GM21528 (cell line): ENCODE measurements at regions not wholly inside any gene's neighbourhood (a gene's known extent, or its start where the extent isn't known, plus 50 kb on each side); places are given as distances from the start of the nearest gene placed in this dataset.

Source experiments
- ATAC-seq: cut with Tn5 transposase; IDR thresholded peaks from one replicate; pipeline ENCODE4 v1.9.1; 2021; ENCODE audit warnings: mild to moderate bottlenecking, moderate library complexity; ENCODE audit not compliant: unreplicated experiment, low FRiP score

DNA sequence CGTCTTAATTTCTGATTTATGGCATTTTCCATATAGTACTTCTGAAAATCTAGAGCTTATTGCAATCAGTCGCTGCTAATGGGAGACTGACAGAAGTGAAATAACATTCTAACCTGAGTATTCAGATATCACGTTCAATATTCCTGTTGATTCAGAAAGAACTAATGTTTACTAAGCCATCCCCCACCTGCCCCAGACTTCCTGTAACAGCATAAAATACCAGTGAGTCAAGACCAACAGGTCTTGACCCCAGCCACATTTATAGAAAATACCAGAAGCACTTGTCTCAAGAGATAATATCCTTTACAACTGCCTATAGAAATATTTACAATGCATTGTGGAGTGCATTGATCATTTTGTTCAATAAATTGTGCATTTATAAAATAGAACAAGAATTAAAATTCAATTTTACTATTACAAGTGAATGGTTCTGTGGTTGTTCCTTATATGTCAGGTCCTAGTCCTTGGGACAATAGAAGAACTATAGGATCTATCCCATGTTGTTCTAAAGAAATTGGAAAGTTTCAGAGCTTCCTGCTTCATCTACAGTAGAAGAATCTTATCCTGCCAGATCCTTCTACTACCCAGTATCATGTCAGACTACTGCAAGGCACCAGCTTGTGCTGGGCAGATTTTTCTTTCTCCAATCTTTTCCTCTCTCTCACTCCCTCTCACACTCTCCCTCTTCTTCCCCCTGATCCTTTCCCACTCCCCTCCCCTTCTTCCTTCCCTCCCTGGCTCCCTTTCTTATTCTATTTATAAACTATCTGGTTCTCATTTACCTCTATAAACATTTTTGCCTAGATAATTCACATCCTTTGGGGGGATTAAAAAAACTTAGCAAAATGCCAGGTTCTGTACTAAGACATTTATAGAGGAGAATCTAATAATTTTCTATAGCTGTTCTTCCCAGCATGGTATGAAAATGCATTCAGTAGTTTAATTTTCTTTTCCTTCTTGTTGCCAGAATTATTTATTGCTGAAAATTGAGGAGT is 629.9 kb downstream of the DIAPH3 start:
- ATAC-seq: no peak

- ATAC-seq: no peak
Observed at GRCh38 chr13:59534806-59535205, 628.9 kb downstream of the DIAPH3 start.

- ATAC-seq: no peak
Observed at GRCh38 chr13:59537500-59537899, 626.2 kb downstream of the DIAPH3 start.

DNA sequence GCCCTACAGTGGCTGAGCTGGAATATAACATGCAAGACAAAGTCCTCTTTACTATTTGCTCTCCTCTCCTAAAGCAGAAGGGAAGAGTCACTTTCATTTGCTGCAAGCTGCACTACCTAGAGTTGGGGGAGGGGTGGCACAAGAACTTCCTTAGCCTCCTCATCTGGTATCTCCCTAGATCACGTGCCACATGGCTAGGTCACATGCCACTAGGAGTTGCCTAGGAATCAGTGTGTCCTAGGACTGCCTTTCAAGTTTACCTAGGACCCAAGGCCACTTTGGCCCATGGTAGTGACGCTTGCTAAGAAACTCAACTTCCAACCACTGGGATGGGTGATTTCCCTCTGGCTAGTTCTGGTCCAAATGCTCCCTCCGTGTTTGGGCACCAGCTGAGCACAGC is 625.2 kb downstream of the DIAPH3 start:
- ATAC-seq: no peak

DNA sequence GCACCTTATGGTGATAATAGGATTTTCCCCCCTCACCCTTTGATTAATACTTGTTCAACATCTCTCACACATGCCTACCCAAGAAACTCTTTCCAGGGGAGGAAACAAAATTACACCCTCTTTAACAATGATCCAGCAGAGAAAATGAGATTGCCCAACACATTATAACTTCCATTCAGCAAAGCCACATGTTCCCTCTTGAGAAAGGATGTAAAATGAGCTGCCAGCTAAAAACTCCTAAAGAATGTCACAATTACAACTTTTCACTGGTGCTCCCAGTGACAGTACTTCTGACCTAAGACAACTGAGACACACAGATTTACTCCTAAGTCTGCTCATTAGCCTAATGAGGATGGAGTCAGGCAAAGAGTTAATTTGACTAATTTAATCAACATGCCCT is 621.4 kb downstream of the DIAPH3 start:
- ATAC-seq: no peak

DNA sequence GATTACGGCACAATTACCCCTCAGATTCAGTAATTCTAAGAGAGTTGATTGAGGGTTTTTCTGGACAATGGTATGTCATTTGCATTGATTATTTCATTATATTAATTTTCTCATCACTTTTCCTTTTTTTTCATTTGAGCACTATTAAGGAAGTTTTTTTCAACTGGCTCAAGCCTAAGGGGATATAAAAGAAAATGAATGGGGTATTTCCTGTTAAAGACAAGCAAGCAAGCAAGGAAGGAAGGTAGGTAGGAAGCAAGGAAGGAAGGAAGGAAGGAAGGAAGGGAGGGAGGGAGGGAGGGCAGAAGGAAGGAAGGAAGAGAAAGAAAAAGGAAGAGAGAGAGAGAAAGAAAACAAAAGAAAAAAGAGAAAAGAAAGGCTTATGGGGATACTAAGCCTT is 620.3 kb downstream of the DIAPH3 start:
- no peak for ATAC-seq

GRCh38 chr13:59545007-59545406 is 618.7 kb downstream of the DIAPH3 start:
- no peak for ATAC-seq

DNA sequence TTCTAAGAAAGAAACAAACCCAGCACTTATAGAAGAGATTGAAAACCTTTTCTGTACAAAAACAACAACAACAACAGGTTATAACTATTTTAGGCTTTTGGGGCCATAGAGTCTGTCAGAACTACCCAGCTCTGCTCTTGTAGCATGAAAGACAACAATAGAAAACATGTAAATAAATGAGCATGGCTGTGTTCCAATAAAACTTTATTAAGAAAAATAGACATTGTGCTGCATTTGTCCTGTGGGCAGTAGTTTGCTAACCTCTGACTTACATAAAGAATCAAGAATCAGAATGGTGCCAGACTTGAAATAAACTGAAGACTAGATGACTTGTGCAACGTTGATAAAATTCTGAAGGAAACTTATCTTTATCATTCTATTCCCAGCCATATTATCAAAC is 617.5 kb downstream of the DIAPH3 start:
- no peak for ATAC-seq

DNA sequence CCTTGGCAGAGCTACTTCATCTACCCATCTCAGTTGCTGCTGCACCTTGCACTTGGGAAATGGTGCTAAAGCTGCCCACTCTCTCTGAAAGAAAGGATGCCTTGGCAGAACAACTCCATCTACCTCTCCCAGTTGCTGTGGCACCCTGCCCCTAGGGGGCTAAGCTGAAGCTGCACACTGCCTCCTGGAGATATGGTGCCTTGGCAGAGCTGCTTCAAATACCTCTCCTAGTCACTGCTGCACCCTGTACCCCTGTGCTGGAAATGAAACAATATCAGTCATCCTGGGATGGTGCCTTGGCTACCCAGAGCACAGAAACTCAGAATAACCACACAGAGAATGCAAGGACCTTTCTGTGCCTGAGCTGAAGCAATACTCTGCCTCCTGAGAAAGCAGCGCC is 615.8 kb downstream of the DIAPH3 start:
- ATAC-seq: no peak

DNA sequence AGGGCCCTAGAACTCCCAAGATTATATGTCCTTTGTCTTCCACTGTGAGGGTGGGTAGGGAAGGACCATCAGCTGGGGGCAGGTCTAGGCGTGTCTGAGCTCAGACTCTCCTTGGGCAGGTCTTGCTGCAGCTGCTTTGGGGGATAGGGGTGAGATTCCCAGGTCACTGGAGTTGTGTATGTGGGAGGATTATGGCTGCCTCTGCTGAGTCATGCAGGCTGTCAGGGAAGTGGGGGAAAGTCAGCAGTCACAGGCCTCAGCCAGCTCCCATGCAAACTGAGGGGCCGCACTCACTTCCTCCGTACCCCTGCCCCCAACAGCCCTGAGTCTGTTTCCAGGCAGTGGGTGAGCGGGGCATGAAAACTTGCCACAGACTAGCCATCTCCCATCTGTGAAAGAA is 600.8 kb downstream of the DIAPH3 start:
- no peak for ATAC-seq

DNA sequence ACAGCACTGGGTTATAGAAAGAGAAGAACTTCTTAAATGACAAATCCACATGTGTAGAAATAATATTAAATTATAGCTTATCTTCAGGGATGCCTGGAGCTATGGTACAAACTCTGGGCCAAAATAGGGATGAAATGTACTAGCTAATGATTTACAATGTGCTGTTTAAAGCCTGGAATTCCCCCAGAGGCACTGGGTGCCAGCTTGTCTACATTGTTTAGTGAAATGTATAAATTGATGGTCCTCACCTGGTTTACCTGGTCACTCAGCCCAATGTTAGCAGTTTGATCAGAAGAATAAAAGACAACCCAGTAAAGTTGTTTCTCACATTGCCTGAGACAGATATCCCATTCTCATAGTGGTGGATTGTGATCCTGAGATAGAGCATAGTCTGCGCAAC is 597.2 kb downstream of the DIAPH3 start:
- ATAC-seq: no peak

DNA sequence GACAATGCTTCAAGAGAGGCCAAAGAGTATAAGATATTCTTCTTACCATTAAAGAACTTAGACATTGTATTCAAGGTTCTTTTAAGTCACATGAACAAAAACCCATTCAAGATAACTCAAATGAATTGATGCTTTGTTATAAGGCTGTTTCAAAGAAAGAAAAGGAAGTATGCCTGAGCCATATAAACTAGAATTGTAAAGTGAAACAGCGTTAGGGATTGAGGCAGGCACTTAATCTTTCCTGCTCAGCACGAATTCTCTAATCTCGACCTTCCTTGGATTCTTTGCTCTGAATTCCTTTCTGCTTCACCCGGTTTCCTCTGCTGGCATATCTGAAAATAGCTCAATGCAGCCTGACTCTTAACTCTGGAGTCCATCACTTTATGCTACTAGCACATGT is 595.4 kb downstream of the DIAPH3 start:
- no peak for ATAC-seq

- ATAC-seq: no peak
Observed at GRCh38 chr13:59570204-59570603, 593.5 kb downstream of the DIAPH3 start.

DNA sequence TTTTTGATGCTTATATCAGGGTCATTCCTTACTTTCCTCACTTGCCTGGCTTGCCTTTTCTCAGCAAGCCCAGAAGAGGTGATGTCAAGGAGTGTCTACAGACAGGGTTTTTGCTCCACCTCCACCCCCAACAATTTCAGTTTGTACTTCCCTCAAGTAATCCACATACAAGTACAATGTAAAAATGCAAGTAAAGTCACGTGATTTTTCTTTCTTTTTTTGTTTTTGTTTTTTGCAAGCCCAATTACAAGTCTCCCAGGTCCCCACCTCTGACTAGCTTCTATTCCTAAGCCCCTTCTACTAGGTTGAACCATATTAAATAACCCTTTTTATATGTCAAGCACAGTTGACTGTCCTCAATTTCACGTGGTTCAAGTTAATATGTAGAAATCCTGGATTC is 579.6 kb downstream of the DIAPH3 start:
- ATAC-seq: no peak

- no peak for ATAC-seq
Observed at GRCh38 chr13:59584761-59585670, 578.7 kb downstream of the DIAPH3 start.

DNA sequence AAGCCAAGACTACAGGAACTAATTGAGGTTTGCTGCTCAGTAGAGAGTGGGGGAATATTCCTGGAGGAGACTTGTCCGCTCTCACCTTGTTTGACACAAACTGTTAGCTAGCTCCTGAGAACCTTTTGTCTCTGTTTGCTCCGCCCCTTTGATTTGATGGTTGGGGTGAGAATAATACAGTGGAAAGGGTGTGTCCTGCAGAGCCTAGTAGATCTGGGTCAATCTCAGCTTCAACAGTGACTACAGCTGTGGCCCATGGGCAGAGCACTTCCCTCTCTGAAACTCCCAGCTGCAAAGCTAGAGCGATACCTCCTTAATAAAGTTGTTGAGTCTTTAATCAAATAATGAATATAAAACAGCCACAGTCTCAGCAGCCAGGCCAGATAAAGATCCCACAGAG is 576.7 kb downstream of the DIAPH3 start:
- ATAC-seq: no peak

GRCh38 chr13:59587971-59588716 is 575.6 kb downstream of the DIAPH3 start:
- ATAC-seq: no peak

DNA sequence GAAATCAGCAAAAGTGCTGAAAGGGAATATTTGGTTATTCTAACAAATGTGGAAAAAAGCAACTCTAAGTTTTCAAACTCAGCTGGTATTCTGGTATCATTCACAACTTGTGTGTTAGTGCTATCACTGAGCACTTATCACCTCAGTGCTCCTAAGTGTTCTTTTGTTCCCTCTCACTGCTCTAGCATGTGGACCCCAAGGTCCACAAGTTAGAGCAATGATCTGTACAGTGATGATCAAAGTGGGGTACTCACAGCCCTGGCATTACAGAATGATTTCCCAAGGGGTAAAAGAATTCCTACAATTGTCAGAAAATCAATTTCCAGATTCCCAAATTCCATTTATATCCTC is 575.0 kb downstream of the DIAPH3 start:
- ATAC-seq: no peak

- no peak for ATAC-seq
Observed at GRCh38 chr13:59601993-59602392, 561.7 kb downstream of the DIAPH3 start.

- ATAC-seq: no peak
Observed at GRCh38 chr13:59603646-59604045, 560.1 kb downstream of the DIAPH3 start.

DNA sequence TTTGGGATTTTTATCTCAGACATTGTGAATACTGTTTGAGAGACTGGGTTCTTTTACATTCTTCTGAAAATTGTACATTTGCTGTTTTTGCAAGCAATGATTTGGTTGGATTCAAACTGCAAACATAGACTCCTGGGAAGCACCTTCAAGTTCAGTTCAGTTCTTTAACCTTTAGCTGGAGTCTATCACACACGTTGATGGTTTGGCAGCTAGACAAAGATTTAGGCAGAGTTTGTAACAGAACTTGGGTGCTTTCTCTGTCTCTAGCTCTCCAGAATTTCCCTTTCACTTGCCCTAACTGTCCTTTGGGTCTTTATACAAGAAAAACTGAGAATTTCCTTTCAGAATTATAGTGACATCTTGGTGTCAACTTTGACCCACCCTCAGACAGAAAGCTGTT is 556.6 kb downstream of the DIAPH3 start:
- no peak for ATAC-seq
